Loucy (cell line): ENCODE measurements at regions not wholly inside any gene's neighbourhood (a gene's known extent, or its start where the extent isn't known, plus 50 kb on each side); places are given as distances from the start of the nearest gene placed in this dataset.

Experiments used
- EZH2phosphoT487 ChIP-seq: fragments of 200-600 bp; IDR thresholded peaks from 2 replicates; pipeline ENCODE4 v1.6.1; 2018; ENCODE audit warnings: antibody characterized with exemption, mild to moderate bottlenecking, moderate library complexity, borderline replicate concordance
- TF ChIP-seq, protein P1 (sequence below): fragments of 200-600 bp; sonication (generic); conservative IDR thresholded peaks from 2 replicates; pipeline ENCODE4 v1.5.1; 2014; ENCODE audit warnings: mild to moderate bottlenecking, antibody characterized with exemption, low read length

DNA sequence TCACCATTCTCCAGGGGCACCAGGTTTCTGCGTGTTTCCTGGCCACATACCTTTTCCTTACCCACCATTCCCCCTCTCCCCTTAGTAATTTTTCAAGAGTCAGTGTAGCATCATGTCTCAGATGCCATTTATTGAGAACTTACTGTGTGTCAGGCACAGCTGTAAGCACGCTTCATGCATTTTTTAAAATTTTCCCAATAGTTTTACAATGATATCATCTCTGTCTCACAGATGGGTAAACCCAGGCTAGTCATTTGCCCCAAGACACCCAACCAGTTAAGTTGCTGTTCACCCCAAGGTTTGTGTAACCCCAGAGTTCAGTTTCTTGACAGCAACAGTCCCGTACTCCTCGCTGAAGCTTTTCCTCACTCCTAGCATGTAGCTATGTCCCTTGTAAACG is 56.4 kb upstream of the IRX3 start:
- TF ChIP-seq, protein P1, sequence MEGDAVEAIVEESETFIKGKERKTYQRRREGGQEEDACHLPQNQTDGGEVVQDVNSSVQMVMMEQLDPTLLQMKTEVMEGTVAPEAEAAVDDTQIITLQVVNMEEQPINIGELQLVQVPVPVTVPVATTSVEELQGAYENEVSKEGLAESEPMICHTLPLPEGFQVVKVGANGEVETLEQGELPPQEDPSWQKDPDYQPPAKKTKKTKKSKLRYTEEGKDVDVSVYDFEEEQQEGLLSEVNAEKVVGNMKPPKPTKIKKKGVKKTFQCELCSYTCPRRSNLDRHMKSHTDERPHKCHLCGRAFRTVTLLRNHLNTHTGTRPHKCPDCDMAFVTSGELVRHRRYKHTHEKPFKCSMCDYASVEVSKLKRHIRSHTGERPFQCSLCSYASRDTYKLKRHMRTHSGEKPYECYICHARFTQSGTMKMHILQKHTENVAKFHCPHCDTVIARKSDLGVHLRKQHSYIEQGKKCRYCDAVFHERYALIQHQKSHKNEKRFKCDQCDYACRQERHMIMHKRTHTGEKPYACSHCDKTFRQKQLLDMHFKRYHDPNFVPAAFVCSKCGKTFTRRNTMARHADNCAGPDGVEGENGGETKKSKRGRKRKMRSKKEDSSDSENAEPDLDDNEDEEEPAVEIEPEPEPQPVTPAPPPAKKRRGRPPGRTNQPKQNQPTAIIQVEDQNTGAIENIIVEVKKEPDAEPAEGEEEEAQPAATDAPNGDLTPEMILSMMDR, result no peak
- TF ChIP-seq EZH2phosphoT487, result no peak
